ENCODE measurements at regions not wholly inside any gene's neighbourhood (a gene's known extent, or its start where the extent isn't known, plus 50 kb on each side); places are given as distances from the start of the nearest gene placed in this dataset.

- H3K27ac ChIP-seq (ENCODE audit: low read depth, low read length): no peak overlapping the region
- no peak overlapping the region for H3K9ac ChIP-seq (ENCODE audit: low read length)
- H3K4me1 ChIP-seq (ENCODE audit: insufficient read depth, low read length): no peaks in the 10 kb centered on the region
- H3K36me3 ChIP-seq (ENCODE audit: insufficient read depth, low read length): no peaks in the 10 kb centered on the region
- H3K4me3 ChIP-seq (ENCODE audit: low read depth in 1 of 2, low read length in 2 of 2): no peak overlapping the region
- H3K27me3 ChIP-seq (ENCODE audit: control insufficient read depth in 1 of 2, insufficient read depth in 2 of 2, low read length in 2 of 2): no peaks in the 10 kb centered on the region
- no peaks in the 10 kb centered on the region for H3K9me3 ChIP-seq (ENCODE audit: low read length)
These were observed 74.2 kb upstream of the GRAMD2B start for GRCh38 chr5:126348855-126349635.

GRCh38 chr5:126351153-126351552 is 72.1 kb upstream of the GRAMD2B start:
- Histone ChIP-seq H3K27ac (ENCODE audit: low read depth, low read length) (no peak overlapping the region), H3K36me3 (ENCODE audit: insufficient read depth, low read length) (no peaks in the 10 kb centered on the region), H3K9me3 (ENCODE audit: low read length) (no peaks in the 10 kb centered on the region), H3K9ac (ENCODE audit: low read length) (no peak overlapping the region), H3K27me3 (ENCODE audit: control insufficient read depth in 1 of 2, insufficient read depth in 2 of 2, low read length in 2 of 2) (no peaks in the 10 kb centered on the region), H3K4me3 (ENCODE audit: low read depth in 1 of 2, low read length in 2 of 2) (no peak overlapping the region), H3K4me1 (ENCODE audit: insufficient read depth, low read length) (no peaks in the 10 kb centered on the region)

- Histone ChIP-seq H3K9ac (ENCODE audit: low read length) (no peak overlapping the region), H3K4me1 (ENCODE audit: insufficient read depth, low read length) (no peaks in the 10 kb centered on the region), H3K27me3 (ENCODE audit: control insufficient read depth in 1 of 2, insufficient read depth in 2 of 2, low read length in 2 of 2) (no peaks in the 10 kb centered on the region), H3K9me3 (ENCODE audit: low read length) (no peaks in the 10 kb centered on the region), H3K27ac (ENCODE audit: low read depth, low read length) (no peak overlapping the region), H3K4me3 (ENCODE audit: low read depth in 1 of 2, low read length in 2 of 2) (peak overlapping the region in 1 of 2 donors; percentile 15), H3K36me3 (ENCODE audit: insufficient read depth, low read length) (no peaks in the 10 kb centered on the region)
These were observed 69.0 kb upstream of the GRAMD2B start for GRCh38 chr5:126354012-126354857.

- H3K27ac ChIP-seq (ENCODE audit: low read depth, low read length): no peak overlapping the region
- no peaks in the 10 kb centered on the region for H3K36me3 ChIP-seq (ENCODE audit: insufficient read depth, low read length)
- H3K9me3 ChIP-seq (ENCODE audit: low read length): no peaks in the 10 kb centered on the region
- no peak overlapping the region for H3K4me3 ChIP-seq (ENCODE audit: low read depth in 1 of 2, low read length in 2 of 2)
- no peaks in the 10 kb centered on the region for H3K4me1 ChIP-seq (ENCODE audit: insufficient read depth, low read length)
- no peaks in the 10 kb centered on the region for H3K27me3 ChIP-seq (ENCODE audit: control insufficient read depth in 1 of 2, insufficient read depth in 2 of 2, low read length in 2 of 2)
- H3K9ac ChIP-seq (ENCODE audit: low read length): no peak overlapping the region
These were observed 68.1 kb upstream of the GRAMD2B start for GRCh38 chr5:126354858-126355731.

DNA sequence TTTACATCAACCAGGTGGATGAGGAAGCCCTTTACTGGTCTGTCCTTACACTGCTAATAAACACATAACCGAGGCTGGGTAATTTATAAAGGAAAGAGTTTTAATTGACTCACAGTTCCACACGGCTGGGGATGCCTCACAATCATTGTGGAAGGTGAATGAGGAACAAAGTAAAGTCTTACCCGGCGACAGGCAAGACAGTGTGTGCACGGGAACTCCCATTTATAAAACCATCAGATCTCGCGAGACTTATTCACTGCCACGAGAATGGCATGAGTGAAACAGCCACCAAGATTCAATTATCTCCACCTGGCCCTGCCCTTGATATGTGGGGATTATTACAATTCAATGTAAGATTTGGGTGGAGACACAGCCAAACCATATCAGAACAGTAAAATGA is 67.3 kb upstream of the GRAMD2B start:
- Histone ChIP-seq H3K9me3 (ENCODE audit: low read length) (no peaks in the 10 kb centered on the region), H3K27me3 (ENCODE audit: control insufficient read depth in 1 of 2, insufficient read depth in 2 of 2, low read length in 2 of 2) (no peaks in the 10 kb centered on the region), H3K4me3 (ENCODE audit: low read depth in 1 of 2, low read length in 2 of 2) (no peak overlapping the region), H3K9ac (ENCODE audit: low read length) (no peak overlapping the region), H3K4me1 (ENCODE audit: insufficient read depth, low read length) (no peaks in the 10 kb centered on the region), H3K27ac (ENCODE audit: low read depth, low read length) (no peak overlapping the region), H3K36me3 (ENCODE audit: insufficient read depth, low read length) (no peaks in the 10 kb centered on the region)

- no peaks in the 10 kb centered on the region for H3K27me3 ChIP-seq (ENCODE audit: control insufficient read depth in 1 of 2, insufficient read depth in 2 of 2, low read length in 2 of 2)
- H3K4me3 ChIP-seq (ENCODE audit: low read depth in 1 of 2, low read length in 2 of 2): no peak overlapping the region
- no peak overlapping the region for H3K27ac ChIP-seq (ENCODE audit: low read depth, low read length)
- H3K36me3 ChIP-seq (ENCODE audit: insufficient read depth, low read length): no peaks in the 10 kb centered on the region
- H3K4me1 ChIP-seq (ENCODE audit: insufficient read depth, low read length): no peaks in the 10 kb centered on the region
- no peak overlapping the region for H3K9ac ChIP-seq (ENCODE audit: low read length)
- H3K9me3 ChIP-seq (ENCODE audit: low read length): no peaks in the 10 kb centered on the region
These were observed 65.4 kb upstream of the GRAMD2B start for GRCh38 chr5:126357585-126358342.

- no peaks in the 10 kb centered on the region for H3K27me3 ChIP-seq (ENCODE audit: control insufficient read depth in 1 of 2, insufficient read depth in 2 of 2, low read length in 2 of 2)
- no peaks in the 10 kb centered on the region for H3K4me1 ChIP-seq (ENCODE audit: insufficient read depth, low read length)
- H3K36me3 ChIP-seq (ENCODE audit: insufficient read depth, low read length): no peaks in the 10 kb centered on the region
- no peak overlapping the region for H3K9ac ChIP-seq (ENCODE audit: low read length)
- H3K27ac ChIP-seq (ENCODE audit: low read depth, low read length): no peak overlapping the region
- no peaks in the 10 kb centered on the region for H3K9me3 ChIP-seq (ENCODE audit: low read length)
- H3K4me3 ChIP-seq (ENCODE audit: low read depth in 1 of 2, low read length in 2 of 2): no peak overlapping the region
These were observed 64.7 kb upstream of the GRAMD2B start for GRCh38 chr5:126358525-126358924.

DNA sequence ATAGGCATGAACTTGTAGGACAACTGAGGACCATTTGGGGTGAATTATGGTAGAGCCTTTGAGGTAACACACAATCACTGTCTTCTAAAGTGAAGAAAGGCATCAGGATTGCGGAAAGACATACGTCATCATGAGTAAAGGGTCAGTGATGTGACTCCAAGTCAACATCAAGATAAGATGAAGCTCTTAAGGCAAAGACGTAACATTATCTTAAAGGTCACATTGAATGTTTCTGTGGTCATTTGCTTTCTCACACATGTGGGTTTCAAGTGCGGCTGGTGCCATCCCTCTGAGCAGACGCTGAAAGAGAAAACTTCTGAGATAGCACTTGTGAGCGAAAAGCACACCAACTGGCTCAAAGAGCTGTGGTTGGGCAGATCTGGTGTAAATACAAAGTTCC is 63.3 kb upstream of the GRAMD2B start:
- no peak overlapping the region for H3K4me3 ChIP-seq (ENCODE audit: low read depth in 1 of 2, low read length in 2 of 2)
- H3K9me3 ChIP-seq (ENCODE audit: low read length): no peaks in the 10 kb centered on the region
- H3K27ac ChIP-seq (ENCODE audit: low read depth, low read length): no peak overlapping the region
- H3K9ac ChIP-seq (ENCODE audit: low read length): no peak overlapping the region
- no peaks in the 10 kb centered on the region for H3K27me3 ChIP-seq (ENCODE audit: control insufficient read depth in 1 of 2, insufficient read depth in 2 of 2, low read length in 2 of 2)
- no peaks in the 10 kb centered on the region for H3K4me1 ChIP-seq (ENCODE audit: insufficient read depth, low read length)
- no peaks in the 10 kb centered on the region for H3K36me3 ChIP-seq (ENCODE audit: insufficient read depth, low read length)

DNA sequence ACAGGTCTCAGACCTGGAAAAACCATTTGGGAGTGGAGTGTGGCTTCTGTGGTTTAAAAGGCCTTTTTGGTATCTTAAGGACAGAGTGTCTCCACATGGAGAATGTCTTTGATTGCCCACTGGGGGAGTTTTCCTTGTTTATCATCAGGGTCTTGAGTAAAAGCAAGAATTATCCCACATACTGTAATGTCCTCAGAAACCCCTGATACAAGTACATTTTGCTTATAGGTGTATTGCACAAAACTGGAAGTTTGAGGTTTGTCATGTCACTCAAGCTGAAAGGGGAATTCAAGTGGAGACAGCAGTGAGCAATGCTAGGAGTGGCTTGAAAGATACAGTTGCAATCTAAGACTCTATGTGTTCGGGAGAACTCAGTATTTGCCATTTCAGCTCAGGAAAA is 62.7 kb upstream of the GRAMD2B start:
- Histone ChIP-seq H3K9ac (ENCODE audit: low read length) (no peak overlapping the region), H3K9me3 (ENCODE audit: low read length) (no peaks in the 10 kb centered on the region), H3K27ac (ENCODE audit: low read depth, low read length) (no peak overlapping the region), H3K27me3 (ENCODE audit: control insufficient read depth in 1 of 2, insufficient read depth in 2 of 2, low read length in 2 of 2) (no peaks in the 10 kb centered on the region), H3K36me3 (ENCODE audit: insufficient read depth, low read length) (no peaks in the 10 kb centered on the region), H3K4me3 (ENCODE audit: low read depth in 1 of 2, low read length in 2 of 2) (no peak overlapping the region), H3K4me1 (ENCODE audit: insufficient read depth, low read length) (no peaks in the 10 kb centered on the region)

- Histone ChIP-seq H3K9ac (ENCODE audit: low read length) (no peak overlapping the region), H3K4me1 (ENCODE audit: insufficient read depth, low read length) (peaks cover 4% of the 10 kb centered on the region), H3K27ac (ENCODE audit: low read depth, low read length) (no peak overlapping the region), H3K4me3 (ENCODE audit: low read depth in 1 of 2, low read length in 2 of 2) (no peak overlapping the region), H3K36me3 (ENCODE audit: insufficient read depth, low read length) (no peaks in the 10 kb centered on the region), H3K27me3 (ENCODE audit: control insufficient read depth in 1 of 2, insufficient read depth in 2 of 2, low read length in 2 of 2) (no peaks in the 10 kb centered on the region), H3K9me3 (ENCODE audit: low read length) (no peaks in the 10 kb centered on the region)
These were observed 59.6 kb upstream of the GRAMD2B start for GRCh38 chr5:126363658-126364057.

Data from muscle layer of colon (tissue), 2 donors.